ENCODE measurements at regions not wholly inside any gene's neighbourhood (a gene's known extent, or its start where the extent isn't known, plus 50 kb on each side); places are given as distances from the start of the nearest gene placed in this dataset.
A peak's percentile ranks its signal among the peaks of the same experiment; 100 is the strongest.

- Histone ChIP-seq H3K27ac (peak overlapping the region in 8 of 11 experiments; percentile 44 to 85 (median 71); a peak in 16 of 22 replicates), H4K20me1 (no peaks in the 10 kb centered on the region), H3K9me3 (replicated peaks in 1 of 11) (peaks cover 0 to 7% (median 0%) of the 10 kb centered on the region in 11 experiments; a peak in 2 of 22 replicates), H3K36me3 (no peaks in the 10 kb centered on the region), H3K9ac (peak overlapping the region in 2 of 11 experiments; percentile 10 to 51; a peak in 1 of 22 replicates), H3K27me3 (no peaks in the 10 kb centered on the region), H3K4me3 (peak overlapping the region in 1 of 10 experiments; percentile 38; a peak in 1 of 20 replicates), H3K4me2 (peak overlapping the region in 9 of 11 experiments; percentile 3 to 82 (median 78); a peak in 16 of 22 replicates), H3K4me1 (peaks cover 26 to 62% (median 52%) of the 10 kb centered on the region in 10 experiments)
- no peak for TF ChIP-seq Cebpa-rat (IDR thresholded peaks at IDR 0.05)
Measured at GRCh38 chr14:23827100-23827892, 126.3 kb upstream of the DHRS4 start.

- Histone ChIP-seq H3K4me1 (peaks cover 26 to 68% (median 55%) of the 10 kb centered on the region in 10 experiments), H3K4me2 (peak overlapping the region; percentile 3 to 82 (median 76); a peak in 21 of 22 replicates), H3K9me3 (replicated peaks in 1 of 11) (peaks cover 0 to 7% (median 0%) of the 10 kb centered on the region in 11 experiments; a peak in 2 of 22 replicates), H3K4me3 (peak overlapping the region in 4 of 10 experiments; percentile 1 to 38 (median 12); a peak in 1 of 20 replicates), H3K36me3 (no peaks in the 10 kb centered on the region), H4K20me1 (no peaks in the 10 kb centered on the region), H3K9ac (peak overlapping the region in 5 of 11 experiments; percentile 1 to 59 (median 51); a peak in 6 of 22 replicates), H3K27me3 (no peaks in the 10 kb centered on the region), H3K27ac (peak overlapping the region in 10 of 11 experiments; percentile 10 to 85 (median 66); a peak in 18 of 22 replicates)
- no peak for TF ChIP-seq Cebpa-rat (IDR thresholded peaks at IDR 0.05)
Measured at GRCh38 chr14:23828001-23828400, 125.6 kb upstream of the DHRS4 start.

- H3K27me3 ChIP-seq = no peaks in the 10 kb centered on the region
- H3K9ac ChIP-seq = peak overlapping the region in 5 of 11 experiments; percentile 9 to 65 (median 51); a peak in 9 of 22 replicates
- no peaks in the 10 kb centered on the region for H3K36me3 ChIP-seq
- peaks cover 0 to 7% (median 0%) of the 10 kb centered on the region in 11 experiments; a peak in 2 of 22 replicates for H3K9me3 ChIP-seq (replicated peaks in 1 of 11)
- H4K20me1 ChIP-seq = no peaks in the 10 kb centered on the region
- peak overlapping the region in 3 of 10 experiments; percentile 1 to 38 (median 8); a peak in 2 of 20 replicates for H3K4me3 ChIP-seq
- TF ChIP-seq Cebpa-rat (IDR thresholded peaks at IDR 0.05) = no peak
- peak overlapping the region in 10 of 11 experiments; percentile 10 to 85 (median 66); a peak in 18 of 22 replicates for H3K27ac ChIP-seq
- peak overlapping the region; percentile 3 to 82 (median 76); a peak in 21 of 22 replicates for H3K4me2 ChIP-seq
- peaks cover 26 to 69% (median 55%) of the 10 kb centered on the region in 10 experiments for H3K4me1 ChIP-seq
Measured at GRCh38 chr14:23828616-23829015, 125.0 kb upstream of the DHRS4 start.

- H4K20me1 ChIP-seq = no peaks in the 10 kb centered on the region
- H3K4me3 ChIP-seq = no peak overlapping the region
- peaks cover 0 to 7% (median 0%) of the 10 kb centered on the region in 11 experiments; a peak in 2 of 22 replicates for H3K9me3 ChIP-seq (replicated peaks in 1 of 11)
- H3K27me3 ChIP-seq = no peaks in the 10 kb centered on the region
- no peak overlapping the region for H3K9ac ChIP-seq
- no peaks in the 10 kb centered on the region for H3K36me3 ChIP-seq
- H3K4me1 ChIP-seq = peaks cover 26 to 69% (median 55%) of the 10 kb centered on the region in 10 experiments
- TF ChIP-seq Cebpa-rat (IDR thresholded peaks at IDR 0.05) = no peak
- peak overlapping the region in 8 of 11 experiments; percentile 61 to 82 (median 78); a peak in 15 of 22 replicates for H3K4me2 ChIP-seq
- H3K27ac ChIP-seq = peak overlapping the region in 4 of 11 experiments; percentile 73 to 85 (median 78); a peak in 8 of 22 replicates
Measured at GRCh38 chr14:23829736-23830471, 123.7 kb upstream of the DHRS4 start.

GRCh38 chr14:23831596-23831995, 122.0 kb upstream of the DHRS4 start:
- H3K27ac ChIP-seq = peak overlapping the region in 5 of 11 experiments; percentile 2 to 59 (median 39); a peak in 7 of 22 replicates
- H3K4me3 ChIP-seq = no peak overlapping the region
- peak overlapping the region; percentile 35 to 81 (median 67) for H3K4me2 ChIP-seq
- H3K27me3 ChIP-seq = no peaks in the 10 kb centered on the region
- H3K9ac ChIP-seq = 0 out of 22 replicates have a peak overlapping the region, but pooled peaks of 1 of the 11 experiments have one; percentile 11
- peaks cover 0 to 7% (median 0%) of the 10 kb centered on the region in 11 experiments; a peak in 2 of 22 replicates for H3K9me3 ChIP-seq (replicated peaks in 1 of 11)
- TF ChIP-seq Cebpa-rat (IDR thresholded peaks at IDR 0.05) = peak in 1 of 11 experiments; percentile 30; a peak in 1 of 22 replicates
- no peaks in the 10 kb centered on the region for H4K20me1 ChIP-seq
- H3K4me1 ChIP-seq = peaks cover 26 to 64% (median 53%) of the 10 kb centered on the region in 10 experiments
- no peaks in the 10 kb centered on the region for H3K36me3 ChIP-seq

GRCh38 chr14:23861666-23862065, 91.9 kb upstream of the DHRS4 start:
- H3K27ac ChIP-seq = no peak overlapping the region
- no peaks in the 10 kb centered on the region for H4K20me1 ChIP-seq
- TF ChIP-seq Cebpa-rat (IDR thresholded peaks at IDR 0.05) = no peak
- H3K9me3 ChIP-seq (replicated peaks in 1 of 11) = no peaks in the 10 kb centered on the region
- no peak overlapping the region for H3K4me3 ChIP-seq
- peaks cover 0 to 9% (median 4%) of the 10 kb centered on the region in 10 experiments; a peak in 7 of 20 replicates for H3K4me1 ChIP-seq
- no peak overlapping the region for H3K4me2 ChIP-seq
- no peaks in the 10 kb centered on the region for H3K27me3 ChIP-seq
- no peak overlapping the region for H3K9ac ChIP-seq
- no peaks in the 10 kb centered on the region for H3K36me3 ChIP-seq

- TF ChIP-seq Cebpa-rat (IDR thresholded peaks at IDR 0.05) = no peak
- Histone ChIP-seq H3K27me3 (no peaks in the 10 kb centered on the region), H3K9ac (no peak overlapping the region), H3K27ac (no peak overlapping the region), H4K20me1 (no peaks in the 10 kb centered on the region), H3K4me2 (no peak overlapping the region), H3K4me3 (no peak overlapping the region), H3K9me3 (replicated peaks in 1 of 11) (no peaks in the 10 kb centered on the region), H3K36me3 (no peaks in the 10 kb centered on the region), H3K4me1 (peaks cover 0 to 9% (median 4%) of the 10 kb centered on the region in 10 experiments; a peak in 7 of 20 replicates)
Measured at GRCh38 chr14:23862513-23862912, 91.1 kb upstream of the DHRS4 start.

- H3K9me3 ChIP-seq (replicated peaks in 1 of 11) = no peaks in the 10 kb centered on the region
- no peaks in the 10 kb centered on the region for H4K20me1 ChIP-seq
- no peak overlapping the region for H3K9ac ChIP-seq
- no peak overlapping the region for H3K4me2 ChIP-seq
- no peak overlapping the region for H3K27ac ChIP-seq
- no peak for TF ChIP-seq Cebpa-rat (IDR thresholded peaks at IDR 0.05)
- peaks cover 0 to 9% (median 4%) of the 10 kb centered on the region in 10 experiments; a peak in 7 of 20 replicates for H3K4me1 ChIP-seq
- H3K27me3 ChIP-seq = no peaks in the 10 kb centered on the region
- no peaks in the 10 kb centered on the region for H3K36me3 ChIP-seq
- no peak overlapping the region for H3K4me3 ChIP-seq
Measured at GRCh38 chr14:23863836-23864235, 89.7 kb upstream of the DHRS4 start.
